ENCODE measurements at regions not wholly inside any gene's neighbourhood (a gene's known extent, or its start where the extent isn't known, plus 50 kb on each side); places are given as distances from the start of the nearest gene placed in this dataset.
"Not testable (repeated sequence)": the region's sequence is repeated elsewhere in the genome, so short reads cannot be mapped to it uniquely, and the experiment has no call there.

GRCh38 chr9:115849679-115850412 is 303.7 kb upstream of the PAPPA start:
- Histone ChIP-seq H3K9me3 (ENCODE audit: control insufficient read depth, insufficient read depth, low read length) (no peaks in the 10 kb centered on the region), H3K36me3 (ENCODE audit: control insufficient read depth, insufficient read depth, low read length) (no peaks in the 10 kb centered on the region), H3K4me1 (ENCODE audit: control insufficient read depth, insufficient read depth, low read length) (no peaks in the 10 kb centered on the region), H3K4me3 (ENCODE audit: low read length) (no peak overlapping the region), H3K27me3 (ENCODE audit: control insufficient read depth, insufficient read depth, low read length) (no peaks in the 10 kb centered on the region), H3K27ac (ENCODE audit: low read length) (no peak overlapping the region)
- TF ChIP-seq CTCF (IDR thresholded peaks at IDR 0.05): no peak
- no peak overlapping the region for H3K4me3 Mint-ChIP-seq
- ATAC-seq (no peak), DNase-seq (no peak)
- H3K36me3 Mint-ChIP-seq: no peaks in the 10 kb centered on the region
- no peak overlapping the region for H3K27ac Mint-ChIP-seq
- H3K27me3 Mint-ChIP-seq (ENCODE audit: low read depth in 2 of 2): no peaks in the 10 kb centered on the region
- H3K9me3 Mint-ChIP-seq: peaks cover 7 to 8% of the 10 kb centered on the region in 2 donors
- WGBS (ENCODE audit: insufficient coverage): 57% methylated on average over 3 of the region's 3 CpGs
- no peaks in the 10 kb centered on the region for H3K4me1 Mint-ChIP-seq
- intact Hi-C loops (cut with micrococcal nuclease): no loop called here

- Mint-ChIP-seq H3K9me3 (peaks cover 8 to 10% of the 10 kb centered on the region in 2 donors), H3K27me3 (ENCODE audit: low read depth in 2 of 2) (no peaks in the 10 kb centered on the region), H3K4me1 (no peaks in the 10 kb centered on the region), H3K4me3 (no peak overlapping the region), H3K27ac (no peak overlapping the region), H3K36me3 (no peaks in the 10 kb centered on the region)
- no peak for ATAC-seq
- intact Hi-C loops (cut with micrococcal nuclease): no loop called here
- H3K27ac ChIP-seq (ENCODE audit: low read length): no peak overlapping the region
- H3K9me3 ChIP-seq (ENCODE audit: control insufficient read depth, insufficient read depth, low read length): no peaks in the 10 kb centered on the region
- no peaks in the 10 kb centered on the region for H3K36me3 ChIP-seq (ENCODE audit: control insufficient read depth, insufficient read depth, low read length)
- no peaks in the 10 kb centered on the region for H3K27me3 ChIP-seq (ENCODE audit: control insufficient read depth, insufficient read depth, low read length)
- H3K4me3 ChIP-seq (ENCODE audit: low read length): no peak overlapping the region
- 22% methylated on average over 1 of the region's 1 CpG for WGBS (ENCODE audit: insufficient coverage)
- TF ChIP-seq CTCF (IDR thresholded peaks at IDR 0.05): no peak
- H3K4me1 ChIP-seq (ENCODE audit: control insufficient read depth, insufficient read depth, low read length): no peaks in the 10 kb centered on the region
- no peak for DNase-seq
Measured at GRCh38 chr9:115850548-115851304, 302.9 kb upstream of the PAPPA start.

DNA sequence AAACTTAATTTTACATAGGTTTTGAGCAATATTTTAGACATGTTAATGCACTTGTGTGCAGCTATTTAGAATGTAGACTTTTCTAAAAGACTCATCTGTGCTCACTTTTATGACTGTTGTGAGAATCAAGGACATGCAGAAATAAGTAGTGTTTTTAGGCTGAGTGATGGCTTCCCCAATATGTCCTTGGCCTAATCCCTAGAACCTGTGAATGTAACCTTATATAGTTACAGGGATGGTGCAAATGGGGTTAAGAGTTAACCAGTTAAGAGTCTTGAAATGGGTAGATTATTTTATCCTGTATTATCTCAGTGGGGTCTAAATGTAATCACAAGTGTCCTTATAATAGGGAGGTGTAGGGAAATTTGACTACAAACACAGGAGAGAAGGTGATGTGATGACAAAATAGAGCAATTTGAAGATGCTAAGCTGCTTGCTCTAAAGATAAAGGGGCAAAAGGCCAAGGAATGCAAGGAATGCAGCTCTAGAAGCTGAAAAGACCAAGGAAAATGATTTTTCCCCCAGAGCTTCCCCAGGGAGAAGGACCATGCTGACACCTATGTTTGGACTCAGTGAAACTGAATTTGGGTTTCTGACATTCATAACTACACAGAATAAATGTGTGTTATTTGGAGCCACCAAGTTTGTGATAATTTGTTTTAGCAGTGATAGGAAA is 298.0 kb upstream of the PAPPA start:
- Mint-ChIP-seq H3K9me3 (peaks cover 6 to 10% of the 10 kb centered on the region in 2 donors), H3K27ac (no peak overlapping the region), H3K36me3 (peaks cover 6% of the 10 kb centered on the region), H3K27me3 (ENCODE audit: low read depth in 2 of 2) (no peaks in the 10 kb centered on the region), H3K4me3 (no peak overlapping the region), H3K4me1 (no peaks in the 10 kb centered on the region)
- H3K27me3 ChIP-seq (ENCODE audit: control insufficient read depth, insufficient read depth, low read length): no peaks in the 10 kb centered on the region
- DNase-seq: no peak
- intact Hi-C loops (cut with micrococcal nuclease): no loop called here
- no peaks in the 10 kb centered on the region for H3K9me3 ChIP-seq (ENCODE audit: control insufficient read depth, insufficient read depth, low read length)
- ATAC-seq: no peak
- H3K4me1 ChIP-seq (ENCODE audit: control insufficient read depth, insufficient read depth, low read length): no peaks in the 10 kb centered on the region
- H3K36me3 ChIP-seq (ENCODE audit: control insufficient read depth, insufficient read depth, low read length): no peaks in the 10 kb centered on the region
- no peak for TF ChIP-seq CTCF (IDR thresholded peaks at IDR 0.05)
- no peak overlapping the region for H3K4me3 ChIP-seq (ENCODE audit: low read length)
- H3K27ac ChIP-seq (ENCODE audit: low read length): no peak overlapping the region

GRCh38 chr9:115858421-115858820 is 295.2 kb upstream of the PAPPA start:
- H3K4me1 Mint-ChIP-seq; H3K36me3 Mint-ChIP-seq; H3K27me3 ChIP-seq (ENCODE audit: control insufficient read depth, insufficient read depth, low read length); H3K27me3 Mint-ChIP-seq (ENCODE audit: low read depth in 2 of 2); H3K9me3 ChIP-seq (ENCODE audit: control insufficient read depth, insufficient read depth, low read length); H3K27ac ChIP-seq (ENCODE audit: low read length); ATAC-seq; H3K36me3 ChIP-seq (ENCODE audit: control insufficient read depth, insufficient read depth, low read length); H3K4me3 ChIP-seq (ENCODE audit: low read length); H3K4me1 ChIP-seq (ENCODE audit: control insufficient read depth, insufficient read depth, low read length); H3K27ac Mint-ChIP-seq; intact Hi-C loops (cut with micrococcal nuclease); DNase-seq; H3K4me3 Mint-ChIP-seq: not testable (repeated sequence)
- peaks cover 13 to 15% of the 10 kb centered on the region in 2 donors for H3K9me3 Mint-ChIP-seq
- 60% methylated on average over 1 of the region's 1 CpG for WGBS (ENCODE audit: insufficient coverage)

Measured in natural killer cell (primary cell).